Caco-2 (cell line): ENCODE measurements at regions not wholly inside any gene's neighbourhood (a gene's known extent, or its start where the extent isn't known, plus 50 kb on each side); places are given as distances from the start of the nearest gene placed in this dataset.

Experiments used
- BruUV-seq: library from RNA; stranded (reverse); fragments of 400-500 nt; replicated peaks from 2 replicates; lab custom pipeline; 2021; lab: Mats Ljungman, UMichigan
- CTCF ChIA-PET: fragments of 300-600 bp; sonication (Branson Sonifier 250); formaldehyde crosslinking; loops from one replicate; lab custom pipeline; 2022; ENCODE audit warnings: antibody characterized with exemption; lab: Charles Lee
- POLR2A ChIA-PET: fragments of 300-600 bp; sonication (Branson Sonifier 250); formaldehyde crosslinking; loops from one replicate; lab custom pipeline; 2022; ENCODE audit warnings: antibody characterized with exemption; lab: Charles Lee
- DNase-seq, 2 experiments: peaks; one replicate each; pipeline versions ENCODE4 v3.0.0 to v3.0.0-alpha.2; 2020 to 2022
- H3K27me3 ChIP-seq: replicated peaks from 2 replicates; pipeline ENCODE4 v1.6.0; 2011; ENCODE audit warnings: low read length; ENCODE audit not compliant: control insufficient read depth, insufficient read depth
- H3K36me3 ChIP-seq: 2 replicates; pipeline ENCODE4 v1.5.1; 2011; ENCODE audit warnings: low read length; ENCODE audit not compliant: control insufficient read depth, insufficient read depth
- H3K4me1 ChIP-seq: fragments of 250-450 bp; sonication (Bioruptor Pico); 2 replicates; pipeline ENCODE4 v1.5.1; 2020; ENCODE audit warnings: mild to moderate bottlenecking
- H3K4me3 ChIP-seq: 2 replicates; pipeline ENCODE4 v1.5.1; 2011; ENCODE audit warnings: low read depth, mild to moderate bottlenecking, control low read depth, low read length
- H3K9me3 ChIP-seq: fragments of 250-450 bp; sonication (Bioruptor Pico); 2 replicates; pipeline ENCODE4 v1.5.1; 2020; ENCODE audit warnings: mild to moderate bottlenecking, moderate library complexity
- H3K27ac Mint-ChIP-seq: one replicate; pipeline ENCODE4 v1.8.0; 2022; ENCODE audit warnings: mixed read lengths; ENCODE audit not compliant: unreplicated experiment
- H3K27me3 Mint-ChIP-seq: one replicate; pipeline ENCODE4 v1.8.0; 2022; ENCODE audit warnings: mixed read lengths; ENCODE audit not compliant: insufficient read depth, unreplicated experiment
- H3K36me3 Mint-ChIP-seq: one replicate; pipeline ENCODE4 v1.8.0; 2022; ENCODE audit warnings: mild to moderate bottlenecking, mixed read lengths; ENCODE audit not compliant: insufficient read depth, unreplicated experiment
- H3K4me1 Mint-ChIP-seq: one replicate; pipeline ENCODE4 v1.8.0; 2022; ENCODE audit warnings: low read depth, mixed read lengths; ENCODE audit not compliant: unreplicated experiment
- H3K4me3 Mint-ChIP-seq: one replicate; pipeline ENCODE4 v1.8.0; 2022; ENCODE audit warnings: mild to moderate bottlenecking, moderate library complexity, mixed read lengths; ENCODE audit not compliant: unreplicated experiment
- H3K9me3 Mint-ChIP-seq: one replicate; pipeline ENCODE4 v1.8.0; 2022; ENCODE audit warnings: mixed read lengths; ENCODE audit not compliant: unreplicated experiment
- CTCF ChIP-seq, 2 experiments: fragments of 200-600 bp in 1 of 2; IDR thresholded peaks; 1 replicate in 1 of 2; 2 replicates in 1 of 2; pipeline versions ENCODE4 v1.5.1 to v1.8.0; 2011 to 2022; ENCODE audit warnings: antibody characterized with exemption in 1 of 2, control low read depth in 1 of 2, inconsistent platforms in 1 of 2, low read depth in 1 of 2, low read length in 1 of 2, mild to moderate bottlenecking in 1 of 2, moderate library complexity in 1 of 2; ENCODE audit not compliant: insufficient read depth in 1 of 2, severe bottlenecking in 1 of 2, unreplicated experiment in 1 of 2
- intact Hi-C: fragments of 100-400 bp; cut with micrococcal nuclease; formaldehyde crosslinking; loops from one replicate; pipeline ENCODE4 v1.10.0; 2022; ENCODE audit not compliant: unreplicated experiment

- no peaks in the 10 kb centered on the region for H3K27me3 ChIP-seq
- POLR2A ChIA-PET = no interaction called here
- H3K9me3 Mint-ChIP-seq = no peaks in the 10 kb centered on the region
- peaks cover 7% of the 10 kb centered on the region; the same call in 1 of the 2 replicates for H3K9me3 ChIP-seq
- CTCF ChIA-PET = no interaction called here
- no peaks in the 10 kb centered on the region for H3K36me3 ChIP-seq
- H3K4me3 ChIP-seq = no peak overlapping the region
- H3K4me1 Mint-ChIP-seq = no peaks in the 10 kb centered on the region
- H3K4me3 Mint-ChIP-seq = no peak overlapping the region
- TF ChIP-seq CTCF (IDR thresholded peaks at IDR 0.05; ENCODE audit: insufficient read depth in 1 of 2, low read depth in 1 of 2, low read length in 1 of 2, severe bottlenecking in 1 of 2, unreplicated experiment in 1 of 2) = no peak
- no peak overlapping the region for H3K27ac Mint-ChIP-seq
- DNase-seq = no peak
- intact Hi-C loops = no loop called here
- no peaks in the 10 kb centered on the region for H3K36me3 Mint-ChIP-seq
- BruUV-seq = no TSS peak
- H3K27me3 Mint-ChIP-seq = no peaks in the 10 kb centered on the region
- no peaks in the 10 kb centered on the region for H3K4me1 ChIP-seq
Measured at GRCh38 chr22:48675830-48676145, 1151.9 kb downstream of the BRD1 start.

GRCh38 chr22:48675141-48675829, 1152.4 kb downstream of the BRD1 start:
- POLR2A ChIA-PET = no interaction called here
- Histone ChIP-seq H3K27me3 (no peaks in the 10 kb centered on the region), H3K9me3 (peaks cover 7% of the 10 kb centered on the region; the same call in 1 of the 2 replicates), H3K4me3 (no peak overlapping the region), H3K4me1 (no peaks in the 10 kb centered on the region), H3K36me3 (no peaks in the 10 kb centered on the region)
- H3K36me3 Mint-ChIP-seq = no peaks in the 10 kb centered on the region
- DNase-seq = no peak
- intact Hi-C loops = no loop called here
- TF ChIP-seq CTCF (IDR thresholded peaks at IDR 0.05; ENCODE audit: insufficient read depth in 1 of 2, low read depth in 1 of 2, low read length in 1 of 2, severe bottlenecking in 1 of 2, unreplicated experiment in 1 of 2) = no peak
- no peak overlapping the region for H3K27ac Mint-ChIP-seq
- no peaks in the 10 kb centered on the region for H3K27me3 Mint-ChIP-seq
- no peaks in the 10 kb centered on the region for H3K9me3 Mint-ChIP-seq
- no peaks in the 10 kb centered on the region for H3K4me1 Mint-ChIP-seq
- CTCF ChIA-PET = no interaction called here
- no TSS peak for BruUV-seq
- no peak overlapping the region for H3K4me3 Mint-ChIP-seq

- POLR2A ChIA-PET = no interaction called here
- H3K27me3 Mint-ChIP-seq = no peaks in the 10 kb centered on the region
- CTCF ChIA-PET = no interaction called here
- Histone ChIP-seq H3K36me3 (no peaks in the 10 kb centered on the region), H3K9me3 (peaks cover 7% of the 10 kb centered on the region; the same call in 1 of the 2 replicates), H3K4me3 (no peak overlapping the region), H3K4me1 (no peaks in the 10 kb centered on the region), H3K27me3 (no peaks in the 10 kb centered on the region)
- intact Hi-C loops = no loop called here
- H3K4me1 Mint-ChIP-seq = no peaks in the 10 kb centered on the region
- H3K4me3 Mint-ChIP-seq = no peak overlapping the region
- no peak for TF ChIP-seq CTCF (IDR thresholded peaks at IDR 0.05; ENCODE audit: insufficient read depth in 1 of 2, low read depth in 1 of 2, low read length in 1 of 2, severe bottlenecking in 1 of 2, unreplicated experiment in 1 of 2)
- H3K36me3 Mint-ChIP-seq = no peaks in the 10 kb centered on the region
- no peak for DNase-seq
- BruUV-seq = no TSS peak
- no peak overlapping the region for H3K27ac Mint-ChIP-seq
- no peaks in the 10 kb centered on the region for H3K9me3 Mint-ChIP-seq
Measured at GRCh38 chr22:48673806-48674500, 1153.7 kb downstream of the BRD1 start.
